Transverse colon (tissue), 4 donors: ENCODE measurements at regions not wholly inside any gene's neighbourhood (a gene's known extent, or its start where the extent isn't known, plus 50 kb on each side); places are given as distances from the start of the nearest gene placed in this dataset.

ENCODE experiments used
- CTCF ChIP-seq, 5 experiments: fragments of 200-600 bp in 3 of 5; fragments of 450-650 bp in 2 of 5; sonication (generic) in 3 of 5; IDR thresholded peaks; 1 replicate in 2 of 5; 2 replicates in 3 of 5; pipeline ENCODE4 v1.5.1; 2016 to 2017; ENCODE audit warnings: antibody characterized with exemption in 5 of 5, inconsistent platforms in 3 of 5, mild to moderate bottlenecking in 2 of 5, moderate library complexity in 1 of 5
- EP300 ChIP-seq: sonication (generic); formaldehyde crosslinking; IDR thresholded peaks from one replicate; pipeline ENCODE4 v1.6.1; 2017; ENCODE audit warnings: antibody characterized with exemption, low read depth
- POLR2A ChIP-seq: fragments of 450-650 bp; IDR thresholded peaks from one replicate; pipeline ENCODE4 v1.6.1; 2016; ENCODE audit warnings: antibody characterized with exemption, mild to moderate bottlenecking, moderate library complexity
- POLR2AphosphoS5 ChIP-seq, 3 donors: sonication (generic); formaldehyde crosslinking; IDR thresholded peaks; one replicate each; pipeline ENCODE4 v1.6.1; 2016; ENCODE audit warnings: antibody characterized with exemption in 3 of 3

- TF ChIP-seq CTCF (IDR thresholded peaks at IDR 0.05) (no peak), POLR2A (no peak), POLR2AphosphoS5 (IDR thresholded peaks at IDR 0.05) (no peak), EP300 (no peak)
Observed at GRCh38 chr1:187236199-187236598, 407.4 kb downstream of the PLA2G4A start.
